Suppressor macrophage (primary cell): ENCODE measurements at regions not wholly inside any gene's neighbourhood (a gene's known extent, or its start where the extent isn't known, plus 50 kb on each side); places are given as distances from the start of the nearest gene placed in this dataset.
"Not testable (repeated sequence)": the region's sequence is repeated elsewhere in the genome, so short reads cannot be mapped to it uniquely, and the experiment has no call there.

ENCODE experiments used
- DNase-seq, 4 experiments: peaks; one replicate each; pipeline ENCODE4 v3.0.0-alpha.2; 2020 to 2022

- DNase-seq: no peak
Observed at GRCh38 chr16:85501900-85502299, 111.2 kb upstream of the GSE1 start.

GRCh38 chr16:85502357-85502756 is 110.8 kb upstream of the GSE1 start:
- DNase-seq: no peak

DNA sequence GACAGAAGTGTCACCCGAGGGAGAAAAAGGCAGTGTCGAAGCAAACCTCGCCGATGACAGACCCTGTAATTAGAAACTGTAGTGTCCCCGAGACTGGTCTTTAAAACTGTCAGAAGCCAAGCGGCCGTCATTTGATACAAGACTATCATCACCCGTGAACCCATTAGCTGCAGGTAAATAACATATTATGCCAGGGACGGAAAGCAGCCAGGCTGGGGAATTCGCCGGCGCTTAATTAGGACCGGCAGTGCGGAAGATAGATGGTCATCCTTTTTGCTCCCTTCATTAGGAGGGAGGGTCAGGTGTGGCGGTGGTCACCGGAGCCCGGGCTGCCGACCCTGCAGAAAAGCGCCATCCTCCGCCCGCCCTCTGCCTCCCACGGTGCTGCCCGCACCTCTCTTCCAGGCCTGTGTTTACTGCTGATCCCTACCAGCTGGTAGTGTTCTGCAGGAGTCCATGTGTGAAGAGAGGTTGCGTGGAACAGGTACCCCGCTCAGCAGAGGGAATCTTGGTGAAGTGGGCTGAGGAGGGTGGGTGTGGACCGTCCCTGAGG is 109.4 kb upstream of the GSE1 start:
- DNase-seq: no peak

GRCh38 chr16:85504242-85504641 is 108.9 kb upstream of the GSE1 start:
- DNase-seq: no peak

- DNase-seq: no peak
Observed at GRCh38 chr16:85505794-85506634, 107.1 kb upstream of the GSE1 start.

DNA sequence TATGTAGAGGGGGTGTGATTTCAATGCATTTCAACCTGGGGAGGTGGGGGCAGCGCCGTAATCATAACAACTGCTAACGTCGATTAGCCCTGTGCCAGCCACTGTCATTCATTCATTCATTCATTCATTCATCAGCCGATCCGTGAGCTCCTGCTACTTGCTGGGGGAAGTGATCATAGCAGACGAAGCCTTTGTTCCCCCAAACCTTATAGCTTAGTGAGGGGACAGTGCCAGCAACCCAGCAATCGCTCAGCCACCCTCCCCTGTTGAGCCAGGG is 106.5 kb upstream of the GSE1 start:
- DNase-seq: no peak

GRCh38 chr16:85507342-85507741 is 105.8 kb upstream of the GSE1 start:
- DNase-seq: no peak

DNA sequence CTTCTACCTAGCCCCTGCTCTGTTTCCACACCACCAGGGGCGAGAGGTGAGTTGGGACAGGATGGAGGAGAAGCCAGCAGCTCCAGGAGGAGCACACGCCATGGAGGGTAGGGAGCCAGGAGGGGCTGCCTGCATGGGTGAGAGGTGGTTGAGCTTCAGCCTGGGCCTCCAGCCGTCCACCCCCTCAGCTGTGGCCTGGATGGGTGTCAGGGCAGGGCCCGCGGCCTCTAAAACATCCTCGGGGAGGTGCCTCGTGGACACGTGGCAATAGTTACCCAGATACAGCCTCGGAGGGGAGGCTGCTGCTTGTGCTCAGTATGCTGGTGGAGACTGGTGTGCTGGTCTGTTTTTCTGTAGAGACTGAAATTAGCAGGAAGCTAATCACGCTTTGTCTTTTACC is 104.7 kb upstream of the GSE1 start:
- DNase-seq: no peak

DNA sequence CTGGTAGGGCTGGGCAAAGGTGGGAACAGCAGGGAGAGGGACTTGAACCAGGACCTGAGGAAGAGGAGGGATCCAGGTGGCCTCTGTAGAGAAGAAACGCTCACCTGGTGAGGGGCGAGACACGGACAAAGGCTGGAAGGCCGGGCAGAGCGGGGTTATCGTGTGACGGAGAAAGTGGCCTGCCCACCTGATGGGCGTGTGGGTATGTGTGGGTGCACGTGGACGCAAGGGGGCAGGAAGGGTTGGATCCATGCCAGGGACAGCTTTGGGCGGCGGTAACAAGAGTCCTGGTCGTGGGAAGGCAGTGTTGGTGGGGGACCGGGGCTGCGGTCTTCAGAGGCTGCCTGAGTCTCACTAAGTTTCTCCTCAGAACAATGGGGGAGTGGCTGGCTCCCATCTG is 104.1 kb upstream of the GSE1 start:
- no peak for DNase-seq

DNA sequence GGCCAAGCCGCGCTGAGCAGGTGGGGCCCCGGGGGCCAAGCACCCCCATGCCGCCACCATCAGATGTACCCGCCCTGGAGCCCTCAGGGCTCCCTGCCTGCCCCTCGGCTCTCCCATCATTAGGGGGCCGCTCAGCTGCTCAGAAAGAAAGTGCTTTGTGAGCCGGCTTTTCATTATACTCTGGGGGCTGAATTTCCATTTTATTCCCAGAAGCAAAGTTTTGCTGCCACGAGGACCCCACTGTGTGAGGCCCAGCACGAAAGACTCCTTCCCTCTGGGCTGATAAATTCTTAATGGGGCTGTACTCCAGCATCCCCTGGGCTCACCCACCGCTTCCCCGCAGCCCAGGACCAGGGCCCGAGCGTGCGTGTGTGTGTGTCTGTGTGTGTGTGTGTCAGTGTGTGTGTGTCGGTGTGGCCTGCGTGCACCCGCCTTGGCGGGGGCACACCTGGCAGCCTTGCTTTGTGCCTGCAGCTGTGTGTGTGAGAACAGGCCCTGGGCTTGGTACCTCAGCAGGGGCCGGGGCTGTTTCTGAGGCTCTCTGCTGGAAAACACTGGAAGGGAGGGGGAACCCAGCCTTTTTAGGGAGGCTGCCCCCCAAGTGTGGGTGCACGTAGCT is 103.0 kb upstream of the GSE1 start:
- no peak for DNase-seq

- DNase-seq: no peak
Observed at GRCh38 chr16:85511938-85512807, 100.9 kb upstream of the GSE1 start.

DNA sequence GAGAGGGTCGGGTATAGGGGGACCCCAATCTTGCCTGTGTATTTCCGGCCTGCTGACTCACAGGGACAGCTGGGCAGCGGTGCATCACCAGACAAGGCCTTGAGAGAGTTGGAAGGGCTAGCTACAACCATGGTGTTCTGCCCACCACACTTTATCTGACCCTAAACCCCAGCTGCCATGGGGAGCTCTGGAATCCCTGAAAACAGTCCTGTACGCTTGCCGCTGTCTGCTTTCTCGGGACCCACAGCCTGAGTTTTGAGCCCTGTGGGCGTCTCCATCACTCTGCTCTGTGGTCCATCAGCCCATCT is 100.4 kb upstream of the GSE1 start:
- no peak for DNase-seq

GRCh38 chr16:85513180-85513579 is 99.9 kb upstream of the GSE1 start:
- no peak for DNase-seq

DNA sequence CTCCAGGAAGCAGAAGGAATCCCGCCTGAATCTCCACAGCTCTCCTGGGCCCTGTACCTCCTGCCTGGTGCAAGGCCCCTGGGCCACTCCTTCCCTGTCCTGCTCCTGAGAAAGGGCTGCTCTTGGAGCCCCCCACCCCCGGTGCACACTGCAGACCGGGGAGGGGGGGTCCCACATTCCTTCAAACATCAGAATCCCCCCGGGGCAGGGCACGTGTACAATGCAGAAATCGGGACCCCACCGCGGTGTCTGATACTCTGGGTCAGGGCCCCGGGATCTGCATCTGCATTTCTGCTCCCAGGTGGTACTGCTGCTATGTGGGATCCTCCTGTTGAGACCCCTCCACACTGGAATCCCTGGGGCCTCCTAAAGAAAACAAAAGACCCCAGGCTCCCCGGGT is 99.5 kb upstream of the GSE1 start:
- no peak for DNase-seq

GRCh38 chr16:85514295-85514597 is 98.9 kb upstream of the GSE1 start:
- no peak for DNase-seq

DNA sequence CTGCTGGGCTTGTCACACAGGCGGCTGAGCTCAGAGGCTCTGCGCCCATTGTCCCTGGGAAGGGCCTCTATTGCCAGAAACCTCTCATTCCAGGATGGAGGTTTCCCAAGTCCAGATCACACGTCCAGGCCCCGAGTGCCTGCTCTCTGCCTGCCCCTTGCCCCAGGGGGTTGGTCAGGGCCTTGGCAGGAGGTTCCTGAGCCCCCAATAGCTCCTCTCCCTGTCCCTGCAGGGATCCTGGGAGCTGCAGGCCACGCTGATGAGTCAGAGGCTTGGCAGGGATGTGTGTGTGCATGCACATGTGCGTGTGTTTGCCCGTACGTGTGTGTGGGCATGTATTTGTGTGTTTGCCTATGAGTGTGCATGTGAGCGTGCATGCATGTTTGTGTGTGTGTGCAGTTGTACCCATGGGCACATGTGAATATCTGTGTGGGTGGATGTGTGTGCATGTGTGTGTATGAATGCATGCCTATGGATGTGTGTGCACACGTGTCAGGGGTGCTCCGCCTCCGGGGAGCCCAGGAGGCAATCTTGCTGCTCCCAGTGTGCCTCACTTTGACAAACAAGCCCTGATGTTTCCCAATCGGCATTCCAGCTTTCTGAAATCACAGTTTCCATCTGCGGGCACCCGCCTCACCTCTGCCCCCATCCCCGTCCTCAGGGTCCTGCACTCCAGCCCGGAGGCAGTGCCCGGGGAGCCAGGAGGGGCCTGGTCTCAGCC is 98.4 kb upstream of the GSE1 start:
- no peak for DNase-seq

DNA sequence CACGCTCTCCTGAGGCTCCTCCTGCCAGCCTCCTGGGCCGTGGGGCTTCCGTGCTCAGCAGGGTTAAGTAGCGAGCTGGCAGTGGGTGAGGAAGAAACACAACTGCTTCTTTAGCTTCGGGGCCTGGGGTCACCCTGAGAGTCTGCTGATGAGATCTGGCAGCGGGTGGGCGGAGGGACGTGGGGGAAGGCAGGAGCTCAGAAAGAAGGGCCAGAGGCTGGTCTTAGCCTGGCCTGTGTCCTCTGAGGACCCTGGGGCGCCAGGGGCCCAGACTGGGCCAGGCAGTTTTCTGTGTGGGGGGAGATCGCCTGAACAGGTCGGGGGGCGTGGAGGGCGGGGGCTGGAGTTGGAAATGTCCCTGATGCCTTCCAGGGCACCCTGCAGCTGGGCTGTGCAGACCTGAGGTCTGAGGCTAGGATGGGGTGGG is 97.8 kb upstream of the GSE1 start:
- DNase-seq: no peak

GRCh38 chr16:85515830-85516397 is 97.2 kb upstream of the GSE1 start:
- no peak for DNase-seq

- DNase-seq: no peak
Observed at GRCh38 chr16:85517154-85517553, 96.0 kb upstream of the GSE1 start.

DNA sequence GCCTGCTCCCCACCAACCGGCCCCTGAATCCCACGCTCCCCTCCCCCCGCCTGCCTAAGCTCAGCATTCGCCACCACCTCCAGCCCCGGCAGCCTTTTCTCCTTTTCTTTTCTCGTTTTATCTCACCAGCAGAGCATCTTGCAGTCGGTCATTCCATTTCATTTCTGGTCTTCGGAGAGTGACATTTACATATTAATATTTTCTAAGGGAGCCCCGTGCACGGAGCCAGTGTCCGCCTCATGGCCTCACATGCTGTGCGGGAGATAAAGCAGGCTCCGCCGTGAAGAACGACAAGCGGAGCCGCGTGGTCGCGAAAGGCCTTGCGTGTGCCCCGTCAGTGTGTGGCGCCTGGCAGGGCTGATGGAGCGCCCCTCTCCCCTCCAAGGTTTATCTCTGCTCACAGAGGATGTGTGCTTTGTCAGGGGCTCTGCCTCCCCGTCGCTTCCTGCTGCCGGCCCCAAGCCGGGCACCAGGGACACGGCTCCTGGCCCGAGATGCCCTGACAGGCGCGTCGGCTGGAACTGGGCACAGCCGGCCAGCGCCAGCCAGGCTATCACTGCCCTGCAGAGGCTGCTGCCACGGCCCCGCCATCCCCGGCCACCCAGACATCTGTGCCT is 95.5 kb upstream of the GSE1 start:
- no peak for DNase-seq

DNA sequence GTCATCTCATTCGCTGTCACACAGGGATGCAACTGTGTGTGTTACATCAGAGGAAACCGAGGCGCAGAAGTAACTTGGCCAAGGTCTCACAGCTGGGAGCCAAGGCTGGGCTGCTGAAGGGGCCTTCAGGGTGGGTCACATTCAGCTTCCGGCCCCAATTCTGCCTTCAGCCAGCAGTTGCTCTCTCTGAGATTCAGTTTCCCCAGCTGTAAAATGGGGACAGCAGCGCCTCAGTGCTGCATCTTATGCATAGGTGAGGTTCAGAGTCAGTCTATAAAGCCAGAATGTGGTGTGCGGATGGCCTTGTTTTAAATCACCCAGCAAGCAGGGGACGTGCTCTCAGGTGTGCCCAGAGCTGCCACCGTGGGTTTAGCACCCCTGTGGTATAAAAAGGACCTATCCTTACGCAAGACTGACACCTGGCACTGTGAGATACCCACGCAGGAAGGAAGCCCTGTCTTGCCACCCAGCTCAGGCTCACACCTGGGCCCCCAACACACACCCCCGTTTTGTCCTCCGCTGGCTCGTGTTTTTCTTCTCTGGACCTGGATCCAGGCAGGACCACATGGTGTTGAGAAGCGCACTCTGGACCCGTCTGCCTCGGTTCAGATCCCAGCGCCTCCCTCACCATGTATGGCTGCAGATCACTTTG is 94.6 kb upstream of the GSE1 start:
- no peak for DNase-seq

DNA sequence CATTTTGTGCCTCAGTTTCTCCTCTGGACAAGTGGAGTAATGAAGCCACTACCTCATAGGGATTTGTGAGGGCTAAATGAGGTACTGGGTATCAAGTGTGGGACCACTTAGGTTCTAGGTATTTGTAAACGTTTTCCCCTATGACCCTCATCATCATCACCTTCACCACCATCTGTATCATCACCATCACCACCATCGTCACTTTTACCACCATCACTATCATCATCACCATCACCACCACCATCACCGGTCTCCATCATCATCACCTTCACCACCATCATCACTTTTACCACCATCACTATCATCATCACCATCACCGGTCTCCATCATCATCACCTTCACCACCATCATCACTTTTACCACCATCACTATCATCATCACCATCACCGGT is 94.1 kb upstream of the GSE1 start:
- DNase-seq: not testable (repeated sequence)
